A673 (cell line): ENCODE measurements at regions not wholly inside any gene's neighbourhood (a gene's known extent, or its start where the extent isn't known, plus 50 kb on each side); places are given as distances from the start of the nearest gene placed in this dataset.

ENCODE experiments used
- BruUV-seq: library from RNA; stranded (reverse); fragments of 400-500 nt; replicated peaks from 2 replicates; lab custom pipeline; 2021; lab: Mats Ljungman, UMichigan
- CTCF ChIA-PET: fragments of 300-600 bp; sonication (Branson Sonifier 250); formaldehyde crosslinking; loops from one replicate; lab custom pipeline; 2022; ENCODE audit warnings: antibody characterized with exemption; lab: Charles Lee
- POLR2A ChIA-PET: fragments of 300-600 bp; sonication (Branson Sonifier 250); formaldehyde crosslinking; loops from one replicate; lab custom pipeline; 2022; ENCODE audit warnings: antibody characterized with exemption; ENCODE audit not compliant: low non-redundant PET; lab: Charles Lee
- DNase-seq: peaks from one replicate; pipeline ENCODE4 v3.0.0-alpha.2; 2015; ENCODE audit warnings: low spot score
- H3K27ac ChIP-seq: fragments of 200-600 bp; sonication (generic); 2 replicates; pipeline ENCODE4 v1.5.1; 2016; ENCODE audit warnings: mixed run types, low read depth, mild to moderate bottlenecking, mixed read lengths, antibody characterized with exemption, low read length; ENCODE audit not compliant: poor library complexity, severe bottlenecking
- H3K27me3 ChIP-seq: fragments of 200-600 bp; sonication (generic); replicated peaks from 2 replicates; pipeline ENCODE4 v1.6.1; 2017; ENCODE audit warnings: mixed run types, low read depth, mild to moderate bottlenecking, mixed read lengths, antibody characterized with exemption, low read length; ENCODE audit not compliant: insufficient read depth, poor library complexity
- H3K36me3 ChIP-seq: fragments of 200-600 bp; sonication (generic); 2 replicates; pipeline ENCODE4 v1.6.1; 2016; ENCODE audit warnings: mixed run types, mild to moderate bottlenecking, mixed read lengths, antibody characterized with exemption, low read length; ENCODE audit not compliant: insufficient read depth, poor library complexity, severe bottlenecking
- H3K4me1 ChIP-seq: fragments of 200-600 bp; sonication (generic); 2 replicates; pipeline ENCODE4 v1.6.1; 2017; ENCODE audit warnings: mixed run types, mild to moderate bottlenecking, mixed read lengths, antibody characterized with exemption, low read length; ENCODE audit not compliant: insufficient read depth, poor library complexity, severe bottlenecking
- H3K4me3 ChIP-seq: fragments of 200-600 bp; sonication (generic); 2 replicates; pipeline ENCODE4 v1.5.1; 2016; ENCODE audit warnings: low read depth, mixed run types, mild to moderate bottlenecking, mixed read lengths, low read length; ENCODE audit not compliant: poor library complexity, severe bottlenecking
- H3K9me3 ChIP-seq: fragments of 200-600 bp; sonication (generic); 2 replicates; pipeline ENCODE4 v1.6.1; 2016; ENCODE audit warnings: mixed run types, low read depth, mild to moderate bottlenecking, mixed read lengths, antibody characterized with exemption, low read length; ENCODE audit not compliant: poor library complexity, severe bottlenecking
- EZH2 ChIP-seq: fragments of 200-600 bp; sonication (generic); IDR thresholded peaks from 2 replicates; pipeline ENCODE4 v1.6.1; 2017; ENCODE audit warnings: borderline replicate concordance, low read depth, mild to moderate bottlenecking, mixed read lengths, antibody characterized with exemption, low read length; ENCODE audit not compliant: poor library complexity, severe bottlenecking
- intact Hi-C: fragments of 100-400 bp; cut with micrococcal nuclease; formaldehyde crosslinking; loops from one replicate; pipeline ENCODE4 v1.10.0; 2022; ENCODE audit not compliant: unreplicated experiment
- TF ChIP-seq, protein P1 (sequence below): fragments of 300-800, 200-600 bp; sonication (generic); conservative IDR thresholded peaks from 2 replicates; pipeline ENCODE4 v1.5.1; 2017; ENCODE audit warnings: low read depth, mild to moderate bottlenecking, antibody characterized with exemption, low read length, moderate library complexity, mixed read lengths

GRCh38 chr5:110094548-110094947 is 404.8 kb downstream of the MAN2A1 start:
- POLR2A ChIA-PET = no interaction called here
- no peaks in the 10 kb centered on the region for H3K9me3 ChIP-seq
- no peak overlapping the region for H3K27ac ChIP-seq
- no peaks in the 10 kb centered on the region for H3K36me3 ChIP-seq
- no peaks in the 10 kb centered on the region for H3K27me3 ChIP-seq
- CTCF ChIA-PET = no interaction called here
- no peak for TF ChIP-seq EZH2
- TF ChIP-seq, protein P1, sequence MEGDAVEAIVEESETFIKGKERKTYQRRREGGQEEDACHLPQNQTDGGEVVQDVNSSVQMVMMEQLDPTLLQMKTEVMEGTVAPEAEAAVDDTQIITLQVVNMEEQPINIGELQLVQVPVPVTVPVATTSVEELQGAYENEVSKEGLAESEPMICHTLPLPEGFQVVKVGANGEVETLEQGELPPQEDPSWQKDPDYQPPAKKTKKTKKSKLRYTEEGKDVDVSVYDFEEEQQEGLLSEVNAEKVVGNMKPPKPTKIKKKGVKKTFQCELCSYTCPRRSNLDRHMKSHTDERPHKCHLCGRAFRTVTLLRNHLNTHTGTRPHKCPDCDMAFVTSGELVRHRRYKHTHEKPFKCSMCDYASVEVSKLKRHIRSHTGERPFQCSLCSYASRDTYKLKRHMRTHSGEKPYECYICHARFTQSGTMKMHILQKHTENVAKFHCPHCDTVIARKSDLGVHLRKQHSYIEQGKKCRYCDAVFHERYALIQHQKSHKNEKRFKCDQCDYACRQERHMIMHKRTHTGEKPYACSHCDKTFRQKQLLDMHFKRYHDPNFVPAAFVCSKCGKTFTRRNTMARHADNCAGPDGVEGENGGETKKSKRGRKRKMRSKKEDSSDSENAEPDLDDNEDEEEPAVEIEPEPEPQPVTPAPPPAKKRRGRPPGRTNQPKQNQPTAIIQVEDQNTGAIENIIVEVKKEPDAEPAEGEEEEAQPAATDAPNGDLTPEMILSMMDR = no peak
- intact Hi-C loops = no loop called here
- no peaks in the 10 kb centered on the region for H3K4me1 ChIP-seq
- DNase-seq = no peak
- BruUV-seq = no TSS peak
- H3K4me3 ChIP-seq = no peak overlapping the region

DNA sequence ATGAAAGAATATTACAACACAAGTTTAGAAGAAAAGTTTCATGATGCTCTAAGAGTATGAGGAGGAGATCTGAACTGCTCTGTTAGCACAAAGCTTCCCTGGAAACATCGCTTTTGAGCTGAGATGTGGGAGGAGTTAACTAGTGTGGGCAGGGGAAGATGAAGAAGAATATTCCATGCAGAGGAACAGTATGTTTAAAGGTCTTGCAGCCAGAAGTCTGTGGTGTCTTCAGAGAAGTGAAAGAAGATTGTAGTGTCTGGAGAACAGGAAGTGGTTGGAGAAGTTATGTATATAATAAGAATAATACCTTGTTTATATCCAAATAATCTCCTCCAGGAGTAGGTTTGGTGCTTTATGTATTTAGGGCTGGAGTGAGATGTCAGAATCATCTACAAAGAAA is 406.7 kb downstream of the MAN2A1 start:
- H3K4me1 ChIP-seq = no peaks in the 10 kb centered on the region
- H3K27me3 ChIP-seq = no peaks in the 10 kb centered on the region
- H3K36me3 ChIP-seq = no peaks in the 10 kb centered on the region
- H3K27ac ChIP-seq = no peak overlapping the region
- BruUV-seq = no TSS peak
- CTCF ChIA-PET = no interaction called here
- POLR2A ChIA-PET = no interaction called here
- TF ChIP-seq, protein P1 = no peak
- no peak for TF ChIP-seq EZH2
- H3K4me3 ChIP-seq = no peak overlapping the region
- intact Hi-C loops = no loop called here
- no peaks in the 10 kb centered on the region for H3K9me3 ChIP-seq
- no peak for DNase-seq

- H3K27me3 ChIP-seq = no peaks in the 10 kb centered on the region
- H3K36me3 ChIP-seq = no peaks in the 10 kb centered on the region
- H3K4me1 ChIP-seq = no peaks in the 10 kb centered on the region
- no peak overlapping the region for H3K4me3 ChIP-seq
- H3K27ac ChIP-seq = no peak overlapping the region
- no TSS peak for BruUV-seq
- H3K9me3 ChIP-seq = no peaks in the 10 kb centered on the region
- TF ChIP-seq, protein P1 = no peak
- TF ChIP-seq EZH2 = no peak
- ChIA-PET POLR2A (no interaction called here), CTCF (no interaction called here)
- DNase-seq = no peak
- intact Hi-C loops = no loop called here
Observed at GRCh38 chr5:110099572-110099971, 409.8 kb downstream of the MAN2A1 start.
